M059J (cell line): ENCODE measurements at regions not wholly inside any gene's neighbourhood (a gene's known extent, or its start where the extent isn't known, plus 50 kb on each side); places are given as distances from the start of the nearest gene placed in this dataset.

Source experiments
- DNase-seq: peaks from one replicate; pipeline ENCODE4 v3.0.0-alpha.2; 2012; ENCODE audit warnings: low read depth

- no peak for DNase-seq
Observed at GRCh38 chr5:173719731-173720082, 103.3 kb upstream of the BOD1 start.

GRCh38 chr5:173720286-173720952 is 104.0 kb upstream of the BOD1 start:
- no peak for DNase-seq

GRCh38 chr5:173720953-173721600 is 104.6 kb upstream of the BOD1 start:
- DNase-seq = no peak

- no peak for DNase-seq
Observed at GRCh38 chr5:173721601-173722232, 105.3 kb upstream of the BOD1 start.

GRCh38 chr5:173726846-173727557 is 110.6 kb upstream of the BOD1 start:
- DNase-seq = peak; percentile 26

DNA sequence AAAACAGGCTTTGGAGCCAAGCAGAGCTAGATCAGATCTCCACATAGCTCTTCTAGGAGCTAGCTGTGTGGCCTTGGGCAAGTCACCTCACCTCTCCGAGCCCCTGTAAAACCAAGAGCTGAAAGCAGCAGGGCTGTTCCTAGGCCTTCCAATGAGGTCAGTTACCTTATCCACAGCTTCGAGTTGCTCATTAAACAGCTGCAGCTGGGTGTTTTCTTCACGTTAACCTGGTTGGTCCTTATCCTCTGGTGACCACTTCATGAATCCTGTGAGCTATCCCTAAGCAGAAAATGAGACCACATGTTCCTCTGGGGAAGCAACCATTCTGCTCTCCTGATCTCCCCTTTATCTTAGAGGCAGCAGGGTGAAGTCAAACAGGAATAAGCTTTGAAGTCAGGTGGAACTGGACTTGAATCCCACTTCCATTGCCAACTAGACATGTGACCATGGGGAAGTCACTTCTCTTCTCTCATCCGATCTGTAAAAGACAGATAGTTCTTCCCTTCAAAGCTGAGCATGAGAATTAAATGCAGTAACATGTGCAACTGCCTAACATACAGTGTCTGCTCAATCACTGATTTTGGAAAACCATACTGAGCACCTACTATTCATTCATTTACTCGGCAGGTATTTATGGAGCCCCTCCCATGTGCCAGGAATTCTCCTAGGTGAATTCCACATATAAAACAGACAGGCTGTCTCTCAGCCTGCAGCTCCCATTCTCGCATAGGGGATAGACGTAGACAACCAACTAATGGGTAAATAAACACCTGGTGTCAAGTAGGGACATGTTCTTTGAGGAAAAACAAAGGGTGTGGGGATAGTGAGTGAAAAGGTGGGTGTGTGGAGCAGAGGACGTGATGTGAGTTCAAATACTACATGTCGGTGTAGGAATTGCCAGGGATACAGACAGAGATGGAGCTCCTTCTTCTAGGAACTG is 111.7 kb upstream of the BOD1 start:
- DNase-seq = no peak

DNA sequence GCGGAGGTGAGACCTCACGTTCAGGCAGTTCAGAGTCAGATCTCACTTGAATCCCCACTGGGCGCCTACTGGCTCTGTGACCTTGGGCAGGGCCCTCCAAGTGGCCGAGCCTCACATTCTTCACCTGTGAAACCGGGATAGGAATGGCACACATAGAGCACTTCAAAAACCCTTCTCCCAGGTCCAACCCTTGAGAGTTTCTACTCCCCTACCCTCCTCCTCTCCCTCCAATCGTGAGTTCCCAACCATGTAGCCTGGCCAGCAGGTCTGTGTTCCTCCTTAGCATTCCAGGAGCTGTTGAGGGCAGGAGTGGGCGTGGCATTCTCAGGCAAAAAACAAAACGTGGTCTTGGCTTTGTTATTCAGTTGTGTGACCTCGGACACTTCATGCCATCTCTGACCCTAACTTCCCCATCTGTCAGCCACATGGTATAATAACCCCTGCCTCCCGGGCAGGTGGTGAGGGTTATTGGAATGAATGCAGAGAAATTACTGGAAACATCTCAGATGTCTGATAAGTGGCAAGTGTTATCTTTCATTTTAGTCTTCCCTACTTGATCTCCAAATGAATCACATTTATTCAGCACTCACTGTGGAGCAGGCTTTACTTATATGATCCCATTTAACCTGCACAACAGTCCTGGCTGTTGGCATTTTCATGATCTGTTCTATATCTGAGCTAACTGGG is 112.8 kb upstream of the BOD1 start:
- DNase-seq = no peak

GRCh38 chr5:173730632-173731298 is 114.3 kb upstream of the BOD1 start:
- DNase-seq = no peak

DNA sequence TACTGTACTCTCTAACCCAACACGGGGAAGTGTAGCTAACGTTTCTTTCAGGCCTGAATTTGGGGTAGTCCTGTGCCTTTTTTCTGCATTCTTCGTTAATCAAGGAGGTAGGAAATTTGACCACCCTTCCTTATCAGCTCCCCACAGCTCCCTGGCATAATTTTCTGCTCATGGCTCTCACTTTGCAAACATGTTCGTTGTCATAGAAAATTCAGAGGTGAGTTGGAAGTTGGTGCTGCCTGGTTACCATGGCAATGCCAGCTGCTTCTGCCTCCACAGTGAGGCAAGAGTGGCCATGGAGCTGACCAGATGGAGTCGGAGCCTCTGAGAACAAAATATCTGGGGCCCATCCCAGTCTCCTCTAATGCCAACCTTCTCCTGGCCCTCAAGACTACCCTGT is 116.6 kb upstream of the BOD1 start:
- DNase-seq = no peak

GRCh38 chr5:173733425-173733824 is 117.0 kb upstream of the BOD1 start:
- no peak for DNase-seq

GRCh38 chr5:173733831-173734501 is 117.5 kb upstream of the BOD1 start:
- DNase-seq = no peak

- no peak for DNase-seq
Observed at GRCh38 chr5:173734716-173735115, 118.3 kb upstream of the BOD1 start.

DNA sequence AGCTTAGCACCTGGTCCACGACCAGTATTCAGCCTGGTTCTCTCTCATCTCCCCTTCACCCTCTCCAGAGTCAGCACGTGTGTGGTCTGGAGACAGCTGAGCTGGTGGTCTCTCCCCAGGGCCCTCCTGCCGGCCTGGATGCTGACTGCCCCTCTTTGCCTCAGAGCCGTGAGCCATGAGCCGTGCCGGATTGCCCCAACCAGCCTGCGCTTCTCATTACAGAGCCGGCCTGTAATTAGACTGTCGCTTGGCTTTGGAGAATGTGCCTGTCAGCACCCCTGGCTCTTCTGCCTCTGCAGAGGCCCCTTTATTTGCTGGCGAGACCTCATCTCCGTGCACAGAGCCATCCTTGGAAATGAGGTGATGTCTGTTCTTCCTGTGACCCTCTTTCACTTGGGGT is 118.7 kb upstream of the BOD1 start:
- no peak for DNase-seq

DNA sequence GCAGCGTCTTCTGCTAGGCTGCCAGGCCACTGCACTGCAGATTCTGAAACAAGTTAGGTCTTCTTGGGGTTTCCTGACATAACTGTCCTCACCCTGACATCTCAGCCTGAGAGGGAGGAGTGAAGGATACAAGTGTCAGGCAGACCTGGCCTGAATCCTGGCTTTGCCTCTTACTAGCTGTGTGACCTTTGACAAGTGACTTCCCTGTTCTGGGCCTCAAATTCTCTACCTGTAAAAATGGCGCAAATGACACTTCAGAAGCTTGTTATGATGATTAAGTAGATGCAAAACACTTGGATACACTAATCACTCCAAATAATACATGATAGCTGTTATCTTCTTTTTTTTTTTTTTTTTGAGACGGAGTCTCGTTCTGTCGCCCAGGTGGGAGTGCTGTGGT is 119.2 kb upstream of the BOD1 start:
- DNase-seq = no peak

DNA sequence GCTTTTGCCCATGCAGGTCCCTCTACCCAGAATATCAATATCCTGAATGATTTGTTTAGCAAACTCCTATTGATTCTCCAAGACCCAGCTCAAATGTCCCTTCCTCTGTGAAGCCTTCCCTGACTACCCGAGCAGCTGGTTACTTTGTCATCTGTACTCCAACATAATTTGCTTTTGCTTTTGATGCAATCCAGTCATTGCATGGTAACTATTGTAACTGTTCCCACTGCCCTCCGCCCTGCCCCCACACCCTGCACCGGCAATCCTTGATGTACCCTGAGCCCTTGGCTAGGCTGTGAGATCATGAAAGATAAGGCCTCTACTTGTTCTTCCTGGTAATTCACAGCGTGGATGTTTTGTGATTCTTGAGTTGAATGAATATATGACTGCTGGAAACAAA is 119.9 kb upstream of the BOD1 start:
- no peak for DNase-seq

GRCh38 chr5:173736923-173737412 is 120.5 kb upstream of the BOD1 start:
- no peak for DNase-seq

- DNase-seq = no peak
Observed at GRCh38 chr5:173739741-173740140, 123.3 kb upstream of the BOD1 start.

GRCh38 chr5:173740400-173740799 is 124.0 kb upstream of the BOD1 start:
- DNase-seq = no peak

- no peak for DNase-seq
Observed at GRCh38 chr5:173741087-173741486, 124.6 kb upstream of the BOD1 start.
